Liver (tissue), 8 donors: ENCODE measurements at regions not wholly inside any gene's neighbourhood (a gene's known extent, or its start where the extent isn't known, plus 50 kb on each side); places are given as distances from the start of the nearest gene placed in this dataset.

Experiments
- DNase-seq: peaks from one replicate; pipeline ENCODE4 v3.0.0-alpha.2; 2017; ENCODE audit warnings: low spot score
- H3K27ac ChIP-seq, 2 donors: one replicate each; pipeline ENCODE4 v1.7.0; 2013; ENCODE audit warnings: inconsistent platforms in 2 of 2, low read length in 2 of 2, control low read depth in 1 of 2, low read depth in 1 of 2, mild to moderate bottlenecking in 1 of 2
- H3K27me3 ChIP-seq, 4 donors: one replicate each; pipeline versions ENCODE4 v1.6.1 to v1.7.0; 2013; ENCODE audit warnings: low read length in 3 of 4, inconsistent platforms in 1 of 4, mild to moderate bottlenecking in 1 of 4, moderate library complexity in 1 of 4; ENCODE audit not compliant: control insufficient read depth in 4 of 4, insufficient read depth in 4 of 4
- H3K36me3 ChIP-seq, 4 donors: one replicate each; pipeline versions ENCODE4 v1.6.1 to v1.7.0; 2013; ENCODE audit warnings: low read length in 3 of 4, mild to moderate bottlenecking in 3 of 4, low read depth in 1 of 4, moderate library complexity in 1 of 4; ENCODE audit not compliant: control insufficient read depth in 4 of 4, insufficient read depth in 3 of 4
- H3K4me1 ChIP-seq, 4 donors: one replicate each; pipeline versions ENCODE4 v1.6.1 to v1.7.0; 2013; ENCODE audit warnings: low read length in 3 of 4, mild to moderate bottlenecking in 3 of 4, moderate library complexity in 1 of 4; ENCODE audit not compliant: control insufficient read depth in 4 of 4, insufficient read depth in 4 of 4
- H3K4me3 ChIP-seq, 3 donors: one replicate each; pipeline versions ENCODE4 v1.6.1 to v1.7.0; 2013; ENCODE audit warnings: low read length in 3 of 3, control low read depth in 1 of 3, low read depth in 1 of 3, mild to moderate bottlenecking in 1 of 3
- H3K9ac ChIP-seq, 2 donors: one replicate each; pipeline ENCODE4 v1.7.0; 2013; ENCODE audit warnings: low read length in 2 of 2, mild to moderate bottlenecking in 2 of 2, moderate library complexity in 2 of 2, control low read depth in 1 of 2, low read depth in 1 of 2
- H3K9me3 ChIP-seq, 4 donors: one replicate each; pipeline versions ENCODE4 v1.6.1 to v1.7.0; 2013; ENCODE audit warnings: low read length in 3 of 4; ENCODE audit not compliant: control insufficient read depth in 4 of 4
- ATF3 ChIP-seq: IDR thresholded peaks from 2 replicates; pipeline ENCODE4 v1.6.1; 2016; ENCODE audit warnings: antibody characterized with exemption
- CTCF ChIP-seq: fragments of 150-350 bp; IDR thresholded peaks from 2 replicates; pipeline ENCODE4 v1.5.1; 2017; ENCODE audit warnings: improper control_type of control experiment, low read depth, low read length; ENCODE audit not compliant: missing input control
- EGR1 ChIP-seq, 2 donors: IDR thresholded peaks; 2 replicates each; pipeline ENCODE4 v1.6.1; 2016 to 2018; ENCODE audit warnings: antibody characterized with exemption in 2 of 2, low read depth in 2 of 2
- FOXA1 ChIP-seq: IDR thresholded peaks from 2 replicates; pipeline ENCODE4 v1.6.1; 2016; ENCODE audit warnings: antibody characterized with exemption
- FOXA2 ChIP-seq: IDR thresholded peaks from 2 replicates; pipeline ENCODE4 v1.6.1; 2016; ENCODE audit warnings: antibody characterized with exemption
- GABPA ChIP-seq, 2 donors: IDR thresholded peaks in 1 of 2; conservative IDR thresholded peaks in 1 of 2; 2 replicates each; pipeline ENCODE4 v1.6.1; 2016; ENCODE audit warnings: antibody characterized with exemption in 2 of 2, mild to moderate bottlenecking in 1 of 2, moderate library complexity in 1 of 2
- HNF4A ChIP-seq, 2 donors: conservative IDR thresholded peaks; 2 replicates each; pipeline ENCODE4 v1.6.1; 2016; ENCODE audit warnings: antibody characterized with exemption in 2 of 2, mild to moderate bottlenecking in 2 of 2
- HNF4G ChIP-seq: IDR thresholded peaks from 2 replicates; pipeline ENCODE4 v1.6.1; 2016; ENCODE audit warnings: antibody characterized with exemption
- JUND ChIP-seq, 2 donors: IDR thresholded peaks; 2 replicates each; pipeline ENCODE4 v1.6.1; 2016; ENCODE audit warnings: antibody characterized with exemption in 2 of 2
- MAX ChIP-seq: IDR thresholded peaks from 2 replicates; pipeline ENCODE4 v1.6.1; 2016; ENCODE audit warnings: antibody characterized with exemption
- NR2F2 ChIP-seq: IDR thresholded peaks from 2 replicates; pipeline ENCODE4 v1.6.1; 2016; ENCODE audit warnings: antibody characterized with exemption
- RAD21 ChIP-seq, 2 donors: IDR thresholded peaks; 2 replicates each; pipeline ENCODE4 v1.6.1; 2016; ENCODE audit warnings: antibody characterized with exemption in 2 of 2, mild to moderate bottlenecking in 2 of 2
- RXRA ChIP-seq, 2 donors: IDR thresholded peaks; 2 replicates each; pipeline ENCODE4 v1.6.1; 2017 to 2018; ENCODE audit warnings: antibody characterized with exemption in 2 of 2, mild to moderate bottlenecking in 1 of 2
- SP1 ChIP-seq: IDR thresholded peaks from 2 replicates; pipeline ENCODE4 v1.6.1; 2018; ENCODE audit warnings: antibody characterized with exemption, mild to moderate bottlenecking
- TAF1 ChIP-seq: conservative IDR thresholded peaks from 2 replicates; pipeline ENCODE4 v1.6.1; 2016; ENCODE audit warnings: antibody characterized with exemption, mild to moderate bottlenecking
- YY1 ChIP-seq: IDR thresholded peaks from 2 replicates; pipeline ENCODE4 v1.6.1; 2016; ENCODE audit warnings: antibody characterized with exemption, mild to moderate bottlenecking
- WGBS: extraction: QIAGEN DNeasy Blood & Tissue Kit; methylation state at CpG from one replicate; pipeline ENCODE4 v1.1.7; 2013; 5-methylcytosine and 5-hydroxymethylcytosine counted together
- TF ChIP-seq, protein P1 (sequence below): IDR thresholded peaks from 2 replicates; pipeline ENCODE4 v1.6.1; 2016; ENCODE audit warnings: antibody characterized with exemption, mild to moderate bottlenecking
- TF ChIP-seq, protein P2 (sequence below): IDR thresholded peaks from 2 replicates; pipeline ENCODE4 v1.6.1; 2016; ENCODE audit warnings: antibody characterized with exemption
- donor health status: healthy.
- donor health status: healthy.
- donor health status: healthy.
- donor health status: healthy.
- donor health status: healthy.

DNA sequence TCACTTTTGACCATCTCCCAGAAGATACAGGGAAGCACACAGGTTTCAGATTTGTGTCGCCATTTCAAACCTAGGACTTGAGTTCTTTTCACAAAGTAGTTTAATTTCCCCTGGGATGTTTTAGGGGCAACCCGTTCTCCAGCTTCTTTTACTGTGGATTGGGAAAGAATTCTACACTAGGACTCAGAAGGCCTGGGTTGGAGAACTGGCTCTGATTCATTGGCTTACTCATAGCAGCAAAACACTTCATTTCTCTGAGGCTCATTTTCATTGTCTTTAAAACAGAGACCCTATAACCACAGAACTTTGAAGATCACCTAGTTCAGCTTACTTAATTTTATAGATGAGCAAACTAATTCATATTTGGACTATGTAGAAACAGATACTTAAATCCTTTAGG is 175.9 kb upstream of the SALL1 start:
- Histone ChIP-seq H3K9ac (no peak overlapping the region), H3K4me3 (no peak overlapping the region), H3K36me3 (no peaks in the 10 kb centered on the region), H3K4me1 (no peaks in the 10 kb centered on the region), H3K27me3 (no peaks in the 10 kb centered on the region), H3K27ac (no peak overlapping the region), H3K9me3 (no peaks in the 10 kb centered on the region)
- no peak for DNase-seq
- WGBS: 88% methylated on average over 2 of the region's 2 CpGs
- TF ChIP-seq SP1: no peak
- TF ChIP-seq NR2F2: no peak
- no peak for TF ChIP-seq MAX
- TF ChIP-seq ATF3: no peak
- TF ChIP-seq EGR1 (IDR thresholded peaks at IDR 0.05; ENCODE audit: low read depth in 2 of 2): no peak
- no peak for TF ChIP-seq FOXA2
- TF ChIP-seq GABPA (IDR thresholded peaks at IDR 0.05 in 1 of 2, conservative IDR thresholded peaks at IDR 0.05 in 1 of 2): no peak
- no peak for TF ChIP-seq CTCF
- no peak for TF ChIP-seq YY1
- TF ChIP-seq HNF4A (conservative IDR thresholded peaks at IDR 0.05): no peak
- TF ChIP-seq TAF1: no peak
- no peak for TF ChIP-seq HNF4G

GRCh38 chr16:51326131-51326856 is 175.2 kb upstream of the SALL1 start:
- no peak for DNase-seq
- no peaks in the 10 kb centered on the region for H3K9me3 ChIP-seq
- no peaks in the 10 kb centered on the region for H3K27me3 ChIP-seq
- no peak overlapping the region for H3K27ac ChIP-seq
- 72% methylated on average over 7 of the region's 7 CpGs for WGBS
- no peak overlapping the region for H3K4me3 ChIP-seq
- no peaks in the 10 kb centered on the region for H3K4me1 ChIP-seq
- no peaks in the 10 kb centered on the region for H3K36me3 ChIP-seq
- TF ChIP-seq GABPA (IDR thresholded peaks at IDR 0.05 in 1 of 2, conservative IDR thresholded peaks at IDR 0.05 in 1 of 2): no peak
- no peak for TF ChIP-seq HNF4G
- no peak for TF ChIP-seq RXRA (IDR thresholded peaks at IDR 0.05)
- TF ChIP-seq ATF3: no peak
- TF ChIP-seq FOXA2: no peak
- TF ChIP-seq TAF1: no peak
- TF ChIP-seq NR2F2: no peak
- TF ChIP-seq JUND (IDR thresholded peaks at IDR 0.05): no peak
- TF ChIP-seq, protein P1, sequence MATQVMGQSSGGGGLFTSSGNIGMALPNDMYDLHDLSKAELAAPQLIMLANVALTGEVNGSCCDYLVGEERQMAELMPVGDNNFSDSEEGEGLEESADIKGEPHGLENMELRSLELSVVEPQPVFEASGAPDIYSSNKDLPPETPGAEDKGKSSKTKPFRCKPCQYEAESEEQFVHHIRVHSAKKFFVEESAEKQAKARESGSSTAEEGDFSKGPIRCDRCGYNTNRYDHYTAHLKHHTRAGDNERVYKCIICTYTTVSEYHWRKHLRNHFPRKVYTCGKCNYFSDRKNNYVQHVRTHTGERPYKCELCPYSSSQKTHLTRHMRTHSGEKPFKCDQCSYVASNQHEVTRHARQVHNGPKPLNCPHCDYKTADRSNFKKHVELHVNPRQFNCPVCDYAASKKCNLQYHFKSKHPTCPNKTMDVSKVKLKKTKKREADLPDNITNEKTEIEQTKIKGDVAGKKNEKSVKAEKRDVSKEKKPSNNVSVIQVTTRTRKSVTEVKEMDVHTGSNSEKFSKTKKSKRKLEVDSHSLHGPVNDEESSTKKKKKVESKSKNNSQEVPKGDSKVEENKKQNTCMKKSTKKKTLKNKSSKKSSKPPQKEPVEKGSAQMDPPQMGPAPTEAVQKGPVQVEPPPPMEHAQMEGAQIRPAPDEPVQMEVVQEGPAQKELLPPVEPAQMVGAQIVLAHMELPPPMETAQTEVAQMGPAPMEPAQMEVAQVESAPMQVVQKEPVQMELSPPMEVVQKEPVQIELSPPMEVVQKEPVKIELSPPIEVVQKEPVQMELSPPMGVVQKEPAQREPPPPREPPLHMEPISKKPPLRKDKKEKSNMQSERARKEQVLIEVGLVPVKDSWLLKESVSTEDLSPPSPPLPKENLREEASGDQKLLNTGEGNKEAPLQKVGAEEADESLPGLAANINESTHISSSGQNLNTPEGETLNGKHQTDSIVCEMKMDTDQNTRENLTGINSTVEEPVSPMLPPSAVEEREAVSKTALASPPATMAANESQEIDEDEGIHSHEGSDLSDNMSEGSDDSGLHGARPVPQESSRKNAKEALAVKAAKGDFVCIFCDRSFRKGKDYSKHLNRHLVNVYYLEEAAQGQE: no peak
- no peak for TF ChIP-seq FOXA1
- no peak for TF ChIP-seq MAX
- TF ChIP-seq, protein P2, sequence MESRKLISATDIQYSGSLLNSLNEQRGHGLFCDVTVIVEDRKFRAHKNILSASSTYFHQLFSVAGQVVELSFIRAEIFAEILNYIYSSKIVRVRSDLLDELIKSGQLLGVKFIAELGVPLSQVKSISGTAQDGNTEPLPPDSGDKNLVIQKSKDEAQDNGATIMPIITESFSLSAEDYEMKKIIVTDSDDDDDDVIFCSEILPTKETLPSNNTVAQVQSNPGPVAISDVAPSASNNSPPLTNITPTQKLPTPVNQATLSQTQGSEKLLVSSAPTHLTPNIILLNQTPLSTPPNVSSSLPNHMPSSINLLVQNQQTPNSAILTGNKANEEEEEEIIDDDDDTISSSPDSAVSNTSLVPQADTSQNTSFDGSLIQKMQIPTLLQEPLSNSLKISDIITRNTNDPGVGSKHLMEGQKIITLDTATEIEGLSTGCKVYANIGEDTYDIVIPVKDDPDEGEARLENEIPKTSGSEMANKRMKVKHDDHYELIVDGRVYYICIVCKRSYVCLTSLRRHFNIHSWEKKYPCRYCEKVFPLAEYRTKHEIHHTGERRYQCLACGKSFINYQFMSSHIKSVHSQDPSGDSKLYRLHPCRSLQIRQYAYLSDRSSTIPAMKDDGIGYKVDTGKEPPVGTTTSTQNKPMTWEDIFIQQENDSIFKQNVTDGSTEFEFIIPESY: no peak
- TF ChIP-seq HNF4A (conservative IDR thresholded peaks at IDR 0.05): no peak
- no peak for TF ChIP-seq CTCF
- no peak for TF ChIP-seq YY1
- no peak for TF ChIP-seq SP1
- no peak for TF ChIP-seq RAD21 (IDR thresholded peaks at IDR 0.05)
- TF ChIP-seq EGR1 (IDR thresholded peaks at IDR 0.05; ENCODE audit: low read depth in 2 of 2): no peak
- H3K9ac ChIP-seq: no peak overlapping the region
